Body of pancreas (tissue), 4 donors: ENCODE measurements at regions not wholly inside any gene's neighbourhood (a gene's known extent, or its start where the extent isn't known, plus 50 kb on each side); places are given as distances from the start of the nearest gene placed in this dataset.
"Not testable (repeated sequence)": the region's sequence is repeated elsewhere in the genome, so short reads cannot be mapped to it uniquely, and the experiment has no call there.

Experiments used
- CTCF ChIP-seq, 7 experiments: fragments of 450-650 bp in 4 of 7; fragments of 200-600 bp in 3 of 7; sonication (generic) in 3 of 7; IDR thresholded peaks; one replicate each; pipeline ENCODE4 v1.5.1; 2016 to 2019; ENCODE audit warnings: antibody characterized with exemption in 7 of 7
- POLR2A ChIP-seq, 3 donors: fragments of 450-650 bp; IDR thresholded peaks; one replicate each; pipeline ENCODE4 v1.6.1; 2016; ENCODE audit warnings: antibody characterized with exemption in 3 of 3, mild to moderate bottlenecking in 2 of 3

GRCh38 chr15:36163983-36164382 is 415.4 kb upstream of the CDIN1 start:
- not testable (repeated sequence) for TF ChIP-seq POLR2A, CTCF (IDR thresholded peaks at IDR 0.05)
